ENCODE measurements at regions not wholly inside any gene's neighbourhood (a gene's known extent, or its start where the extent isn't known, plus 50 kb on each side); places are given as distances from the start of the nearest gene placed in this dataset.

- TF ChIP-seq CTCF (IDR thresholded peaks at IDR 0.05) (no peak), POLR2A (IDR thresholded peaks at IDR 0.05) (no peak)
Observed at GRCh38 chr5:13994621-13995253, 50.2 kb upstream of the DNAH5 start.

All from Peyer's patch (tissue), 4 donors.